Renal pelvis (tissue), 1 donor: ENCODE measurements at regions not wholly inside any gene's neighbourhood (a gene's known extent, or its start where the extent isn't known, plus 50 kb on each side); places are given as distances from the start of the nearest gene placed in this dataset.

Source experiments
- DNase-seq: peaks from one replicate; pipeline ENCODE4 v3.0.0-alpha.2; 2013

DNA sequence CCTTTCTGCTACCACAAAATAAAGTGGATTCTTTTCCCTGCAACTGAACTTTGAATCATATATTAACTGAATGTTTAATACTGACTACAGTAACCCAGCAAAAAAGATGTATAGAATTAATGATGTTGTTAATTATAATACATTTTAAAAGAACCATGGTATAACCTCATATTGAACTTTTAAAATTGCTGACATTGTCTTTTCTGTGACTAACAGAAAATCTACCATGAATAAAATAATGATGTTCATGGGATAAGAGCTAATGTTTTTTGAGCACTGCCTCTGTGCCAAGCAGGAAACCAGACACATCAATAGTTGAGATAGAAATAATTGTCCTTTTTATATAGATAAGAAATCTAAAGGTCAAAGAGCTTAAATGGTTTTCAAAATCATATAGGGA lies 691.9 kb downstream of the PDHA2 start:
- DNase-seq = no peak

DNA sequence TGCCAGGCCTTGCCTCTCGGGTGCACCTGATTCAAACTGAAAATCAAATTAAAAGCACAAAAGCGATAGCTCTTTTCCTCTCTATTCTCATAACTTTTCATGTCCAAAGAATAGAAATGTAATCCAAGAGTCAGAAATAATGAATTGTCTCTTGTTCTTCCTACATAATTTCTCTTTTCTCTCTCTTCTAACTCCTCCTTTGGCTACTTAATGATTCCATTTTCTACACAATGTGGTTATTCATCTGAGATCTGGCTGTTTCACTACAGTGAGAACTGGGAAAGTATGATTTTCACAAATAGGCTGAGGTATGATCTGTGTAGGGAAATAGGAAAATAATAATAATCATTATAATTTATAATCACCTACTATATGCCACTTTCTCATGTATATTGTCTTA lies 703.5 kb downstream of the PDHA2 start:
- no peak for DNase-seq

DNA sequence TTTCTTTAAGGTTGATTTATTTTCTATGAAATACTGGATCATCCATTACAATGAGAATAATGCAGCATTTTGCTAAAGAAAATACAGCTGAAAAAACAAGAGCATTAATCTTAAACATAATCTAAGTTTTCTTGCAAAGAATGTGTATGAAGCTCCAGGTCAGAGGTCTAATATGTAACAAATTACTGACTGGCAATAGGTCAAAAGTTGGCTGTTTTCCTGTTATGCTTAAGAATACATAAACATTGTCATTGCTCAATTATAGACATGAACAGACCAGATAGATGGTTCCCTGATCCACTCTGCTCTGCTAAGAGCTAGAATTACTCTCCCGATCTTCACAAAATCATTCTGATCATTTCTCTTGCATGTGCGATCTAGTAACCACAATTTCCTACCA lies 718.6 kb downstream of the PDHA2 start:
- DNase-seq = no peak

DNA sequence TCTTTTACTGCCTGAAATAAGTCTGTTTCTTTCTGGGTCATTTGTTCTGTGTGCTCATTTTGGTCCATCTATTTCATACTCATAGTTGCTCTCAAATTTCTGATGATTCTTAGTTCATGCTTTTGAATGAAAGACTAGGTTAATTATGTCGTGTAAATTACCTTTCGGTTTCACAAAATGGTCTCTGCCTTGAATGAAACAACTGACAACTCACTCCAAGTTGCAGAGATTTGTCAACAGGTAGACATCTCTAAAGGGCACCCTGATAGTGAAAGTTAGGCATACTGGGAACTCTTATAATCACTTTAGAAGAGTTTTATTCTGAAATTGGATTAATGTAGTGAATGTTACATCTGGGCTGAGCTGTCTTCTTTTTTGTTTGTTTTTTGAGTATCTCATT lies 726.9 kb downstream of the PDHA2 start:
- no peak for DNase-seq

DNA sequence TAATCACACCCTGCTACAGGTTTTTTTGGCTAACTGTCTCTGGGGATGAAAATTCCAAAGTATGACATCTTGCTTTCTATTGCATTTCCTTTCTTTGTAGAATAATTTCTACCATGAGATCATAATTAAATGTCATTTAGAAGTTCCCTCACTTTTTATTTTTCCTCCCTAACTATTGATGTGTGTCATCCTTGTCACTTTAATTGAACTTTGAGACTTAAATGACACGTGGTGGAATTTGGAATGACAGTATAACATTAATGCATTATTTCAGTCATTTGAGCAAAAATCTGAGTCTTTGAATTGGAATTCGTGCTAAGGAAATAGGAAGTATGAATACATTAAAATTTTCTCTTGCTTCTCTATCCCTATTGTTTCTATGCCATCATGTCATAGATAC lies 745.4 kb downstream of the PDHA2 start:
- DNase-seq = no peak

DNA sequence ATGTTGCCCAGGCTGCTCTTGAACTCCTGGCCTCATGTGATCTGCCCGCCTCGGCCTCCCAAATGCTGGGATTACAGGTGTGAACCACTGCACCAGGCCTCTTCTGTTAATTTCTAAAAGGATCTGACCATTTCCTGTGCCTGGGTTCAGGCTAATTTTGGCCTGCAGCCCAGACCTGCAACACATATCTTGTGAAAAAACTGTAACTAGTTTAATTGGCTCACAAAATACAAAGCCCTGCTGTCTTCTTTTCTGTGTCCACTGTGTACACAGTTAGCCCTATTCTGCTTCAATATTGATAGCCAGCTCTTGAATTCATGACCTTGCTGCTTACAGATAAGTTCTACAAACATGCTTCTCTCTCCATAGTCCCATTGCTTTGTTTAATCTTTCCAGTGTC lies 753.5 kb downstream of the PDHA2 start:
- no peak for DNase-seq

DNA sequence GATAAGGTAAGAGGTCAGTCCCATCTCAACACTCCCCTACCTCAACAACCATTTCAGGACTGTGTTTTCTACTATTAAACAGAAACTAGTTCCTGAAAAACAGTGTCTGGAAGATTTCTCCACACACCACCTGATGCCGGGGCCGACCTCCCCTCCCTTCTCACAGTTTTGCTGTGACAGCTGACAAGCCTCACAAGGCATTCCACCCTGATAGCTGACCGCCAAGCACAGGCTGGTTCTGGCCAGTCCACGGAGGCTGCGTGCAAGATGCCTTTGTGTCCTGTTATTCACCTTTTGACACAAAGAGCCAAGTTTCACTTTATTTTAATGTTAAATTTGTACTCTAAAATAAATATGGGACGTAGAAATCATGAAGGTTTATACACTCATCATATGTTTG lies 758.6 kb downstream of the PDHA2 start:
- peak; percentile 30 for DNase-seq

DNA sequence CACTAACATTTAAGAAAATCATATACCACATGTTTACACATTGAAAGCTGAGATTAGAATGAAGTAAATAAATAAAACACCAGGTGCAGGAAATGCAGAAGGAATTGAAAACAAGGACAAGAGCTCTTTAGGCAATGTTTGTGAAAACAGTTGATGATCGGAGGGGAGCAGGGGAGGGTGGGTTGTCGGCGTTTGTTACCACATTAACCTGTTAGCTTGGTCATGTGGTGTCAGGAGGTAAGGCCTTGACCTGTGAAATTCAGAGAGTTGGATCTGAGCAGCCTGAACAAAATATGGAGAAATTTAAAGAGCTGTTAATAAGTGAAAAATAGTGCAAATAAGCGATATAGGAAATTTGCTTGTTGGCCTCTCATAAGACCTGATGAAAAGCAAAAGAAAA lies 759.9 kb downstream of the PDHA2 start:
- DNase-seq = no peak

DNA sequence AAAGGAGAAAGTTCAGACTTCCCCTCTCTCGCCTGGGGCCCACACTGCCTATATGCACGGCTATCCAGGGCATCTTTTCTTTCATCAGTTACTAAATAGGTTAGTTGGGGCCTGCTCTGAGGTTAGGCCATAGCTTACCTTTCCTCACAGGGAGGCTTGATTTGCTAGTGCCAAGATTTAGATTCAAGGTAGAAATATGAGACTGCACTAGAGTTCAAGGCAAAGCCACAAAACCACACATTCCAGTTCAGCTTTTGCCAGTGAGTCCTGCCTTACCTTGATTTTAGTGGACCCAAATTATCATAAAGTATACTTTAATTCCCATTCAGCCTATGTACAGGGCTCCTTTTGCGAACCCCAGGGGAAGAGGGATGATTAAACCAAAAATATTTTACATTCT lies 762.8 kb downstream of the PDHA2 start:
- DNase-seq = no peak

DNA sequence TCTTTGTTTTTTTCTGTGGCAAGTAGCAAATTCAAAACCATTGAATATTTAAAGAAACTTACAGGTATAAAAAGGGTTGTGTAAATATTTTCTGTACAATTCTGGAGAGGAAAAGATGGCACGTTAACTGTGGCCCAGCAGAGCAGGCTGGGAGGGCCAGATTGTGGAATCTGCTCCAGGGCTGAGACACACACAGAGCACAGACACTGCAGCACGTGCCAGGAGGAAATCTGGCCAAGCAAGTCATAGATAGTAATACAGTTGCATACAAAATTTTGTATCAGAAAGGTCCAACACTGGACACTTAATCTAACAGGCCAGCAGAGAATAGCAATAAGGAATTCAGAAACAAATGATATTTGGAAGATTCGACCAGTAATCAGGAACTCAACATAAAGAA lies 763.7 kb downstream of the PDHA2 start:
- DNase-seq = no peak

DNA sequence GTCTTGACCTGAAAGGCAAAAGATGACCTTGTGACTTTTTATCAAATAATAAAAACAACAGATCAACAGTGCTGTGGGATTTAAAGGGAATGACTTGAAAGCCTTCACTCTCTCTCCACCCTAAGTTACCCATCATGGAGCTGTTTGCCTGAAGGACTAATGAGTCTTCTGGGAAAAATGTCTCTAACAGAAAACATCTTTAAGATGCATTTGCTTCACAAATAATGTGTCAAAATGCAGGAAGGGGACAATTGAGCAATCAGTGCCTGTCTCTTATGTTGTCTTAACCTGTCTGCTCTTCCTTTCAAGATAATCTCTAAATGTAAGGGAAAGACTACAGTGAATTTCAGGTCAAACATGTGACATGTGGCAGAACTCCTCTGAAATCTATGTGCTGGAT lies 766.6 kb downstream of the PDHA2 start:
- no peak for DNase-seq

DNA sequence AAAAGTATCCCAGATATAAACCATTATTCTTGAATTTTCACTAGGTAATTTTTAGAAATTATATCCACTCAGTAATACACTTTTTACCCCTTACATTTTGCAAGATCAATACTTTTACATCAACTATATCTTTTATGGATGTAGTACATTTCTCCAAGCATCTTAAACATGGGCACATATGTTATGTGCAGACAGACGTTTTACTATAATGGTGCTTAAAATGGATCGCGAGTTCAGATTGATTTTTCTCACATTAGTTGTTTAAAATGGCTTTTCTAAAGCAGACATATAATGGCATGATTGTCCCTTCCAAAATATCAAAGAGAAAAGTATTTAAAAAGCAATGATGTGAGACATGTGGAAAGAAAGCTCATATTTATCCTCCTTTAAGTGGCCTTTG lies 786.1 kb downstream of the PDHA2 start:
- no peak for DNase-seq

DNA sequence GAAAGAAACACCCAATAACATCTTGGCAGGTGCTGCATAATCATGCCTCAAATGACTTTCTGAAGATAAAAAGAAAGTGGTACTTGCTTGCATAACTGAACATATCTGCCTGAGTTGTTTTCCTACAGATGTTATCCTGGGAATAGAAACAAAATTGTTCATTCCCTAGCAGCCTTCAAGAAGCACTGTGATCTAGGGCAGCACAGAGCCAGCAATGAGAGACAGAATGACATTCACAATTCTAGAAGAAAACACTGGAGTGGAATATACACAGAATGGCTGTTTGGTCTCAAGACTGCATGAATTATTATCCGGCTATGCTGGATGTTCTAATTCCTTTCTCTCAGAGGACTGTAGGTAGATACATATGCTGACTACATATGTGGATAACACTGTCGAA lies 790.9 kb downstream of the PDHA2 start:
- DNase-seq = no peak

DNA sequence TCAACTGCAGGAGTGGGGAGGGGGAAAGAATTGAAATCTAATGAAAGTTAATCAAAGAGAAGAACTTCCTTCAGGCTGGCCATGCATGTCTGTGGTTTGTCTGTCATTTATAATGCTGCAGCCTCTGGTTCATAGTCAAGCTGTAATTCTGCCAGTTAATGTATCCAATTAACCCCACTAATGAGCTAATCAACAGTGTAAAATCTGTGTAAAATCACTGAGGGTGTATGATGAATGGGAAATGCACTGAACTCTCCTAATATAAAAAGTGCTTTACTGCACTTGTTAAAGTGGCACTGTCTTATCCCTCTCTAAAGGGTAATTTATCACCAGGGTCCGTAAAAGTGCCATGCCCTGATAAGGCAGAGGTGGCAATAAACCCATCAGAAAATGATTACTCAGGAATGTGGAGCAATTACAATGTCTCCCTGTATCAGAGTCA lies 798.1 kb downstream of the PDHA2 start:
- peak; percentile 47 for DNase-seq

DNA sequence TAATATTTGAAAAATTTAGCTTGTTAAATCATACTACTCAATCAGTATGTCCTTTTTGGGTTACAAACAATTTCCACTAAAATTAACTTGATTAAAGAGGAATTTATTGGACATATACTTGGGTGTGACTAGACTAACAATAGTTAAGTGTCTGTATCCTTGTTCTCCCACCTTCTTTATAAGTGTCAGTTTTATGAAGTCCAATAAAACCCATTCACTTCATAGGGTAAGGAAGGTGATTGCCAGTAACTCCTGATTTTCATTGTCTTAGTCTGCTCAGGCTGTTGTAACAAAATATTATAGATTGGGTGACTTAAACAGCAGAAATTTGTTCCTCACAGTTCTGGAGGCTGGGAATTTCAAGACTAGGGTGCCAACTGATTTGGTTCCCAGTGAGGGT lies 800.0 kb downstream of the PDHA2 start:
- DNase-seq = no peak

DNA sequence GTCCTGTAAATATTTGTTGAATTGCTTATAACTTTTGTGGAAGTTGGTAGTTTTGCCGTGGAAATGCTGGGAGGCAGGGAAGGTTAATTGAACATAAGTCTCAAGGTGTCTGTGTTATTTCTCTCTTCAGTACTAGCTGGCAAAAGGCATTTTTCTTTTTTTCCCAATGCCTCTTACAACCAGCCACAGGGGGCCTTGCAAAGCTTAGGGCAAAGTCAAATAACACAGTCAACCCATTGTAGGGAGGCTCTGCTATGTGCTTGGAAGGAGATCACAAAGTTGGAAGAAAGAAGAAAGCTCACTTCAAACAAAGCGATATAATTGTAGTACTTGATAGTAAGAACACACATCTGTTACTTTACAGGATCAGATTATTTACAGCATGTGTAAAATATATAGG lies 802.6 kb downstream of the PDHA2 start:
- DNase-seq = no peak

DNA sequence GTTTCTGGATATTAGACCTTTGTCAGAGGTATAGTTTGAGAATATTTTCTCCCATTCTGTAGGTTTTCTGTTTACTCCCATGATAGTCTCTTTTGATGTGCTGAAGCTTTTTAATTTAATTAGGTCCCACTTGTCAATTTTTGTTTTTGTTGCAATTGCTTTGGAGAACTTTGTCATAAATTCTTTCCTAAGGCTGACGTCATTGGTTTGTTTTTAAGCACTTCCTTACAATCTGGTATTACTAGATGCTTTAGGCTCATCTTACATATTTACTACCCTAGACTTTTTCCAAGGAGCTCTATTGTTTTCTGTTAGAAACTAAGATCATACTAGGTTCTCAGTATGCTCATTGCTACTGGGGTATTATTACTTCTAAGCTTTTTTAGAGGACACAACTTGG lies 806.3 kb downstream of the PDHA2 start:
- DNase-seq = no peak

DNA sequence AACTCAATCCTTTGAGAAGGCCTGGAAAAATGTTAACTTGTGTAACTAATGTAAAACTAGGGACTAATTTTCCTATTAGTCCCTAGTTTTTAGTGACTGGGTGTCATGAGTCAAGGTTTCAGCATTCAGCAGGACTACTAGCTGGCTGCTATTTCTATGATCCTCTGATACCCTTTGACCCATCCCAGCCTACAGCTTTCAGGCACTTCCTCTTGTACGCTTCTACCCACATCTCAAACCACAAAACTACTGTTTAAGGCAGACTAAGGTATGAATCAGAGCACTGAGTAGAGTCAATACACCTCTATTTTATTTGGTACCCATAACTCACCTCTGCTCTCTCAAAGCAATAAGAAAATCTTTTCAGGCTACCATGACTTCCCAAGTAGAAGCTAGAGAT lies 809.6 kb downstream of the PDHA2 start:
- DNase-seq = no peak

DNA sequence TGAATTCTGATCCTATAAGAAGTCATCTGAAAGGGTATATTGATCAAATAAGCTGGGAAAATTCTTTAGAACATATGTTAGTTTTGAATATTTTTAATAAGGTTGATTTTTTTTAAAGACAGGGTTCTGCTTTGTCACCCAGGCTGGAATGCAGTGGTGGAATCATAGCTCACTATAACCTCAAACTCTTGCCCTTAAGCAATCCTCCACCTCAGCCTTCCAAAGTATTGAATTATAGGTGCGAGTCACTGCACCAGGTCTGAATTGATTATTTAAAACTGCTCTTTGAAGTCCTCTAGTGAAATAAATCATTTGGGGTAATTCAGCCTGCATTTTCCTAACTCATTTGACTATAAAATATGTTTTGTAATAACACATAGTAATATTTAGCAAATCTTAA lies 812.3 kb downstream of the PDHA2 start:
- DNase-seq = no peak

DNA sequence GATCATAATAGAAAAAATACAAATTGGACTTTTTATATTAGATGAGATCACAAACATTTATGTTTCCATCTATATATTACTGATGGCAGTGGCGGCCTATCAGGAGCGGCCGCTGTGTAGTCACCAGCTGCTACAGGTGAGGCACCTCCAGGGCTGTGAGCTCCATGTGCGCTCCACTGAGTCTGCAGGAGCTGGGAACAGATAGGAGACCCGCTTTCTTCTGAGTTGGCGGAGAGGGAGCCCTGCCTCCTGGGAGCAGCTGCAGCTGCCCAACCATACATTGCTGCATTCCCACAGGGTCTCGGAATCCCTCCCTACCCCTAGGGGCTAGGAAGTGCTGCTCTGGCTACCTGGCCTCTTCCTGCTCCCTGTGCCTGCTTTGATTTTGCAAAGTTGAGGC lies 812.9 kb downstream of the PDHA2 start:
- DNase-seq = no peak

DNA sequence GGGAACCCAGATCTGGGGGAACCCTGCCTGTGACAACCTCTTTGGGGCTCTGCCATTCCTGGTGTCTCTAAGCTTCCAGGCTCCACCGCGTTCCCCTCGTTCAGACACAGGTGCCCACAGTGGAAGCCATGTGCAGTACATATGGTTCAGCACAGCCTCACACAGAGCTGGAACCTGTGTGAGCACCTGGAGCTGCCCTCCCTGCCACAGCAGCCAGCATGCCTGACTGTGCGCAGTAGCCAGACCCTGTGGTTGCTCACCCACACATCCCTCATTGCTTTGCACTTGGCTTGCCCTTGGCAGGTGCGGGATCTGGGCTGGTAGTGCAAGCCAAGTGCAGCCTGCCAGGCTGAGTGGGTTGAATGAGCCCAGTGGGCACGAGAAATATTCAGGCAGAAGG lies 814.2 kb downstream of the PDHA2 start:
- no peak for DNase-seq

DNA sequence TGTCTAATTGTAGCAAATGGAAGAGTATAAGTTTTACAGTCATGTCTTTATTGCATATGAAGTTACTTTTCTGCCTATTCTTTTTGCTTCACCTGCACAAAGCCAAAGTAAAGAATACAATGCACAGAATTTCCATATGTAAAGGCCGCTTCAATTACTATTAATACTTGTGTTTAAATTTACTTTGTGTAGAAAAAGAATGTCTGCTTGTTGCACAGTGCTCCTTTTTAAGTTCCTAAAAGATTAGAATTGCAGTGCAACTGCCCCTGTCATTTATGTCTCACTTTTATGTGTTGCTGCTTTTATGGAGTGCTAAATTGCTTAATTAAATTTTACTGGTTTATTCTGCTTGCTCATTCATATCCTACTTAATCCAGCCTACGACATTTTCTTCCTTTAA lies 830.5 kb downstream of the PDHA2 start:
- DNase-seq = no peak

DNA sequence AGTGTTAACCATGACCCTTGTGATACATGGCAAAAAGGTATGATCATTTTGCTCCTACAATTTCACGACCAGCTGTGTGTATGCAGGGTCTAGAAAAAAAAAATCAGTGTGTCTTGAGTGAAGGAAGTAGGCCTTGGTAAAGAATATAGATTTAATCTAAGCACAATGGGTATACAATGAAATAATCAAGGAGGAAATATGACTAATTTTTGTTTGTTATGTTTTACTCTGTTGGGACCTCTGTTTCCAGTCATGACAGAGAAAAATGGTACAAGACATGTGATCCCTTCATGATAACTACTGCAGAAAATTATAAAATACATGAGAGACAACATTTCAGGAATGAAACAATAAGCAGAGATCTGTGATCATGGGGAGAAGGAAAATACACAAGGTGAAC lies 835.5 kb downstream of the PDHA2 start:
- no peak for DNase-seq

DNA sequence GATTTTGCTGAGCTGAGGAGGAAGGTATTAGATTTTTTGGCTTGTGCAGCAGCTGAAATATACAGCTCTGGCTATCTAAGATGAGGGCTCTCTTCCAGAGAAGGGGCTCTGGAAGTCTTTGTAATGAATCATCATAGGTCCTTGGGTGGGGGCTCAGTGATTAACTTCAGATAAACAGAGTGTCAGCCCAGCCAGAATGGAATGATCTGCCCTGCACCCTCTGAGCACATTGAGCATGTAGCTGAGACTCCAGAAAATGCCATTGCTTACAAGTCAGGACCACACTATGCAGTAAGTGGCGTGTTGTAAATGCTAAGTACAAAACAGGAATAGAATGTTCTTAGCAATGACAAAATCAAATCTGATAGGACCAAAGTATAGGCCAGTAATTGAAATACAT lies 836.0 kb downstream of the PDHA2 start:
- DNase-seq = no peak

DNA sequence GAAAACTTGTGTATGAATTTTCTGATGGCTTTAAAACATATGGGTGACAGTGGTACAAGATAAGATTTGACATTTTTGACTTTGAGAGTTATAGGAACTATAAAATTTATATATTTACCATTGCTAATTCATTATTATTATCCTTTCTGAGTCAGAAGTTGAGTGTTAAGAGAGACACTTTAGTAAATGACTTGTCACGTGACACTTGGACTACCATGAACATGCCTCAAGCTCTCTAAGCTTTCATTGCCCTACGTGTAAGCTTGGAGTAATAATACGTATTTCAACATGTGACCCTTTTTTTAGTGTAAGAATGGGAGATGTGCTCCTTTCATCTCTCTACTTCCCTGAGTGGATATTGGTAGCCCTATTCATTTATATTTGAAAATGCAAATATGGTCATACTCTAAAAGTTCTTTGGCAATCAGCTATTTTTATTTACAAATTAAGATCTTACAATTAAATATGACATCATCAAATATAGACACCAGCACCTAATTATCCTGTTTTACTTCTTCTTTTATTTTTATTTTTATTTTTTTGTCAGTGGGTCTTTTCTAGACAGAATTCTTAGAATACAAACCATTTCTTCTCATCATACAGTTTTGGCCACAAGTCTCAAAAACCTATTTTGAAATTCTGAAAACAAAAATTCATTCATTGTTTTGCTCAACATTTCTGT lies 837.0 kb downstream of the PDHA2 start:
- DNase-seq = no peak
